HUES64 (cell line): ENCODE measurements at regions not wholly inside any gene's neighbourhood (a gene's known extent, or its start where the extent isn't known, plus 50 kb on each side); places are given as distances from the start of the nearest gene placed in this dataset.

Source experiments
- H3K27ac ChIP-seq: 2 replicates; pipeline ENCODE4 v1.7.0; 2013; ENCODE audit warnings: low read depth, low read length, inconsistent platforms
- H3K27me3 ChIP-seq: 2 replicates; pipeline ENCODE4 v1.6.1; 2013; ENCODE audit warnings: mild to moderate bottlenecking, low read length; ENCODE audit not compliant: insufficient read depth
- H3K36me3 ChIP-seq: 2 replicates; pipeline ENCODE4 v1.6.1; 2013; ENCODE audit warnings: mild to moderate bottlenecking, low read length; ENCODE audit not compliant: insufficient read depth
- H3K4me1 ChIP-seq: 2 replicates; pipeline ENCODE4 v1.6.1; 2013; ENCODE audit warnings: mild to moderate bottlenecking, low read length, moderate library complexity; ENCODE audit not compliant: insufficient read depth
- H3K4me3 ChIP-seq: 2 replicates; pipeline ENCODE4 v1.5.1; 2013; ENCODE audit warnings: mild to moderate bottlenecking, low read length, moderate library complexity
- H3K9ac ChIP-seq: 2 replicates; pipeline ENCODE4 v1.6.1; 2013; ENCODE audit warnings: mild to moderate bottlenecking, low read depth, low read length
- H3K9me3 ChIP-seq: 2 replicates; pipeline ENCODE4 v1.6.1; 2013; ENCODE audit warnings: low read depth, low read length; ENCODE audit not compliant: insufficient read depth
- WGBS: fragments of 150-250, 120-280 bp; methylation state at CpG from one replicate; pipeline ENCODE4 v1.1.7; 2013; ENCODE audit warnings: missing lambda C conversion rate; 5-methylcytosine and 5-hydroxymethylcytosine counted together

DNA sequence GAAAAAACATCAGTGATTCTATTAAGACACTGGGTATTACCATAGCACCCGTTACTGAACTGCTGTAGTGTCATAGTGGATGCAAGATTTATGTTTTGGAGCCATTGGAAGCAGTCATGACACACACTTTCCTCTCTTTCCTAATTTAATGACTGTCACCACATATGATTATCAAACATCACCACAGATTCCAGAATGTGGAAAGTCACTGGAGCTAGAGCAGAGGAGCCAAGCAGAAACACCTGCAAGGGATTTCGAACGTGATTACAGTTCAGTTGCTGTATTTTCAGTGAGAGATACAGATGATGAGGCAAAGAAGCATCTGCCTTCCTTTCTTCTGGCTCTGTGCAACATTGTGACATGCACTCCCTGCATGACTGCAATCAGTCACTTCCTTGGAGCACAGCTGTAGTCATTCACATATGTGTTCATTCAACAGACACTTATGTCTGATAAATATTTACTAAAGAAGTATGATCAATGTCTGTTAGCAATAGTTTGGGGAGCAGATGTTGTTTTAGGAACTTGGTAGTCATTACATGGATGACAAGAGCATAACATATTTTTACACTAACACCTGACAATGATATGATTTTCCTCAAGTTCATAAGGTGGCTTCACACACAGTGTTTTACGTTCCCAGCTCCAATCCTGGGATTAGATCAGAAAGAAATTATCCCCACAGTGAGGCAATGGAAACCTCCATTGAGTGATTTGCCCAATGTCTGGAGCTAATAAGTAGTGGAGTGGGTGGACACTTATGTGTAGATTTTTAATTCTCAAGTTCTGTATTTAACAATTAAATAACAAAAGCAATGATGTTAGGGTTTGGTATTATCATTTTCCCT is 416.6 kb downstream of the PLCL1 start:
- no peak overlapping the region for H3K4me3 ChIP-seq
- no peaks in the 10 kb centered on the region for H3K27me3 ChIP-seq
- no peaks in the 10 kb centered on the region for H3K9me3 ChIP-seq
- H3K9ac ChIP-seq, result no peak overlapping the region
- WGBS, result 92% methylated on average over 4 of the region's 4 CpGs
- no peak overlapping the region for H3K27ac ChIP-seq
- H3K4me1 ChIP-seq, result no peaks in the 10 kb centered on the region
- H3K36me3 ChIP-seq, result no peaks in the 10 kb centered on the region

DNA sequence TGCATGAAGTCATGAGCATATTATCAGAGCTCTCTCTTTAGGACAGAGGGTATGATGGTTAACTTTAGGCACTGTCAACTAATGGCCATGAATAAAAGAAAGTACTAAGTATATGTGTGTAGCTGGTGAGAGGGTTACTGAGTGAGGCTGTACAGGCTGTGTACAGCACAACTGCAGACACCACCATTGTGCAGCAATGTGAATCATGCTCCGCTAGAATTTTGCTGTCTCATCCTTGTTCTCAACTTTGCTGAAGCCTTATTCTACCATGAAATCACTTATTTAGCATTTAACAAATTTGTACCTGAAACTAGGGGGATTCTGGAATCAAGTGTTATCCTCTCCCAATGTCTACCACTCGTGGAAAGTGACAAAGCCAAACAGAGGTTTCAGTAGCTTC is 414.9 kb downstream of the PLCL1 start:
- Histone ChIP-seq H3K4me3 (no peak overlapping the region), H3K9ac (no peak overlapping the region), H3K36me3 (no peaks in the 10 kb centered on the region), H3K27me3 (no peaks in the 10 kb centered on the region), H3K9me3 (no peaks in the 10 kb centered on the region), H3K27ac (no peak overlapping the region), H3K4me1 (no peaks in the 10 kb centered on the region)
- 95% methylated on average over 2 of the region's 2 CpGs for WGBS

DNA sequence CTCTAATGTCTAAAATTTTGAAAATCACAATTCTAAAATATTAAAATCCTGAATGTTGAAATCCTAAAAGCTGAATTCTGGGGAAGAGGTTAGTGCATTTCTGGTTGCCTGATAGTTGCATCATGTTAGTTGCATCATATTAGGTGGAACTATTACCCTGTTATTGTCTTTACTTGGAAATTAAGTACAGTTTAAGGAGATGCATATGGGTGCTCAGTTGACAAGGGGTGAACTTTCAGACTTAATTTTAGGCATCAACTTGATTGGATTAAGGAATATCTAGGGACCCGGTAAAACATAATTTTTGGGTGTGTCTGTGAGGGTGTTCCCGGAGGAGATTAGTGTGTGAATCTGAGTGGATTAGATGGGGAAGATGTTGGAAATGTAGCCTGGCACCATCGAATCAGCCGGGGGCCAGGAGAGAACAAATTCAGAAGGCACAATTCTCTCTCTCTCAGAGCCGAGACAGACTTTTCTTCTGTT is 409.8 kb downstream of the PLCL1 start:
- Histone ChIP-seq H3K27ac (no peak overlapping the region), H3K9ac (no peak overlapping the region), H3K36me3 (no peaks in the 10 kb centered on the region), H3K27me3 (no peaks in the 10 kb centered on the region), H3K9me3 (no peaks in the 10 kb centered on the region), H3K4me1 (no peaks in the 10 kb centered on the region), H3K4me3 (no peak overlapping the region)
- 97% methylated on average over 5 of the region's 5 CpGs for WGBS

DNA sequence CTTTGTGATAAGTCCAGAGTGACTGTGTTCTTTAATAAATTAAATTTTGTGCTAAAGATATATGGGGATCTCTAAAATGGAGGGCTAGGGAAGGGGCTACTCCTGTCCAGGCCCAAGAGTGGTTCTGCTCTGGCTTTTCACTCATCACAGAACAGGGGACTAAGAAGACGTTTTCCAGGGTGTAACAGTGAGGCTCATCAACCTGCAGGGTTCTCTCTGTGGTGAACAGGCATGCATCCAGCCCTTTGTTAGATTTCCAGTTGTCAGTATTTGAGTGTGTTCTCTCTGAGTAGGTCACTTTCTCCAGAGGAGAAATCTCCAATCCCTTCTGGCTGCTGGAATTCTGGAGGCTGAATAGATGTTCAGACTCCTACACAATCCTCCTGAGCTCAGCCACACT is 408.9 kb downstream of the PLCL1 start:
- H3K36me3 ChIP-seq, result no peaks in the 10 kb centered on the region
- no peaks in the 10 kb centered on the region for H3K9me3 ChIP-seq
- no peak overlapping the region for H3K27ac ChIP-seq
- WGBS, result 86% methylated on average over 1 of the region's 1 CpG
- no peak overlapping the region for H3K9ac ChIP-seq
- no peaks in the 10 kb centered on the region for H3K27me3 ChIP-seq
- no peak overlapping the region for H3K4me3 ChIP-seq
- H3K4me1 ChIP-seq, result no peaks in the 10 kb centered on the region

DNA sequence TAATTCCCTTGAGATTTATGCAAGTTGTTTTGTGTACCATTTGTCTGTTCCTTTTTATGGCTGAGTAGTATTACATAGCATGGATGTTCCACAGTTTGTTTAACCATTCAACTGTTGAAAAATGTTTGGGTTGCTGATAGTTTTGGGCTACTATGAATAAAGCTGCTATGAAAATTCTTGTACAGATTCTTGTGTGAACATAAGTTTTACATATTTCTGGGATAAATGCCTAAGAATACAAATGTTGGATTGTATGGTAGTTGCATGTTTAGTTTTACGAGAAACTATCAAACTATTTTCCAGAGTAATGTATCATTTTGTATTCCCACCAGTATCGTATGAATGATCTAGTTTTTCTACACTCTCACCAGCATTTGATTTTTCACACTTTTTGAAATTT is 407.3 kb downstream of the PLCL1 start:
- H3K36me3 ChIP-seq, result no peaks in the 10 kb centered on the region
- H3K4me1 ChIP-seq, result no peaks in the 10 kb centered on the region
- H3K9ac ChIP-seq, result no peak overlapping the region
- H3K9me3 ChIP-seq, result no peaks in the 10 kb centered on the region
- WGBS, result 100% methylated on average over 1 of the region's 2 CpGs
- no peak overlapping the region for H3K27ac ChIP-seq
- H3K4me3 ChIP-seq, result no peak overlapping the region
- no peaks in the 10 kb centered on the region for H3K27me3 ChIP-seq

DNA sequence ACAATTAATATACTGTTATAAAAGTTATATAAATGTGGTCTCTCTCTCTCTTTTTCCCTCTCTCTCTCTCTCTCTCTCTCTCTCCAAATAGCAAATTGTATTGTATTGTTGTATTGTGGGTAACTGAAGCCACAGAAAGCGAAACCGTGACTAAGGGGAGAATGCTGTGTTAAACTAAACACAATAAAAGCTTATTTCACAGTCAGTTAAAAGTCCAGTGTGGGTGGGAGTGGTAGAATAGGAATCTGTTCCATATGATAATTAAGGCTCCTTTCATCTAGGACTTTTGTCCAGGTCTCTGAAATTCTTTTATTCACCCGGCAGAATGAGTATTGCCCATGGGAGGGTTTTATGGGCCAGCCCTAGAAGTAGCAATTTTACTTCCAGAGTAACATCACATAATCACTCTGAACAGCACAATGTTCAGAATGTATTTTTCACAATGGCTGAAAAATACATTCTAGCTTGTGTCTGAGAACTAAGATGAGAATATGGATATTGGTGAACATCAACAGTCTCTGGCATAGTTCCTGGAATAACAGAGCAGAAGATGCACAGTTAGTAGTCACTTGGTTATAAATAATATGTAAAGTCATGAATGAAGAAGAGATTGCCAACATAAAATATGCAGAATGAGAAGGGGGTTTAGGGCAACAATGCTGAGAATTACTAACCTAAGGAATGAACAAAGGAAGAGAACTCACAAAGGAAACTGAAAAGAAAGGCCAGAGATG is 399.1 kb downstream of the PLCL1 start:
- WGBS, result 100% methylated on average over 1 of the region's 3 CpGs
- no peak overlapping the region for H3K27ac ChIP-seq
- no peaks in the 10 kb centered on the region for H3K27me3 ChIP-seq
- H3K4me3 ChIP-seq, result no peak overlapping the region
- no peaks in the 10 kb centered on the region for H3K9me3 ChIP-seq
- no peaks in the 10 kb centered on the region for H3K36me3 ChIP-seq
- no peaks in the 10 kb centered on the region for H3K4me1 ChIP-seq
- H3K9ac ChIP-seq, result no peak overlapping the region
